GM06990 (cell line): ENCODE measurements at regions not wholly inside any gene's neighbourhood (a gene's known extent, or its start where the extent isn't known, plus 50 kb on each side); places are given as distances from the start of the nearest gene placed in this dataset.

Experiments
- DNase-seq: peaks from one replicate; pipeline ENCODE4 v3.0.0-alpha.2; 2011; ENCODE audit not compliant: insufficient read length; ENCODE audit errors: extremely low read depth
- H3K27me3 ChIP-seq: replicated peaks from 2 replicates; pipeline ENCODE4 v1.6.0; 2011; ENCODE audit warnings: low read length; ENCODE audit not compliant: control insufficient read depth, insufficient read depth
- H3K36me3 ChIP-seq: 2 replicates; pipeline ENCODE4 v1.5.1; 2011; ENCODE audit warnings: low read length; ENCODE audit not compliant: control insufficient read depth, insufficient read depth
- H3K4me3 ChIP-seq: replicated peaks from 2 replicates; pipeline ENCODE4 v1.5.1; 2011; ENCODE audit warnings: low read depth, mild to moderate bottlenecking, control low read depth, low read length
- CTCF ChIP-seq: IDR thresholded peaks from 2 replicates; pipeline ENCODE4 v1.5.1; 2011; ENCODE audit warnings: low read length, control low read depth, mild to moderate bottlenecking, inconsistent platforms; ENCODE audit not compliant: insufficient read depth, poor library complexity, severe bottlenecking

GRCh38 chr10:63935705-63936104, 414.5 kb downstream of the REEP3 start:
- TF ChIP-seq CTCF: no peak
- Histone ChIP-seq H3K36me3 (no peaks in the 10 kb centered on the region), H3K27me3 (no peaks in the 10 kb centered on the region), H3K4me3 (no peak overlapping the region)
- no peak for DNase-seq

- Histone ChIP-seq H3K4me3 (no peak overlapping the region), H3K36me3 (no peaks in the 10 kb centered on the region), H3K27me3 (no peaks in the 10 kb centered on the region)
- no peak for TF ChIP-seq CTCF
- DNase-seq: no peak
Measured at GRCh38 chr10:63940277-63940922, 419.2 kb downstream of the REEP3 start.

- H3K27me3 ChIP-seq: no peaks in the 10 kb centered on the region
- no peak for DNase-seq
- TF ChIP-seq CTCF: no peak
- H3K36me3 ChIP-seq: no peaks in the 10 kb centered on the region
- H3K4me3 ChIP-seq: no peak overlapping the region
Measured at GRCh38 chr10:63964406-63964805, 443.2 kb downstream of the REEP3 start.

- Histone ChIP-seq H3K27me3 (no peaks in the 10 kb centered on the region), H3K36me3 (no peaks in the 10 kb centered on the region), H3K4me3 (no peak overlapping the region)
- TF ChIP-seq CTCF: no peak
- no peak for DNase-seq
Measured at GRCh38 chr10:63965846-63966245, 444.6 kb downstream of the REEP3 start.

- no peaks in the 10 kb centered on the region for H3K27me3 ChIP-seq
- H3K36me3 ChIP-seq: no peaks in the 10 kb centered on the region
- no peak for TF ChIP-seq CTCF
- no peak for DNase-seq
- no peak overlapping the region for H3K4me3 ChIP-seq
Measured at GRCh38 chr10:63972949-63973827, 452.0 kb downstream of the REEP3 start.
